CD14-positive monocyte (primary cell): ENCODE measurements at regions not wholly inside any gene's neighbourhood (a gene's known extent, or its start where the extent isn't known, plus 50 kb on each side); places are given as distances from the start of the nearest gene placed in this dataset.

Experiments used
- DNase-seq, 3 donors: peaks; one replicate each; pipeline ENCODE4 v3.0.0-alpha.2; 2011 to 2022
- H2AFZ ChIP-seq: 2 replicates; pipeline ENCODE4 v1.6.0; 2012; ENCODE audit warnings: mild to moderate bottlenecking, low read depth, low read length, inconsistent platforms; ENCODE audit not compliant: insufficient read depth, poor library complexity, severe bottlenecking
- H3K27ac ChIP-seq, 2 donors: 1 replicate in 1 of 2; 2 replicates in 1 of 2; pipeline ENCODE4 v1.5.1; 2012 to 2013; ENCODE audit warnings: low read length in 2 of 2, control low read depth in 1 of 2, inconsistent platforms in 1 of 2, low read depth in 1 of 2, mild to moderate bottlenecking in 1 of 2
- H3K27me3 ChIP-seq, 2 donors: one replicate each; pipeline versions ENCODE4 v1.6.0 to v1.6.1; 2011 to 2013; ENCODE audit warnings: low read length in 2 of 2; ENCODE audit not compliant: control insufficient read depth in 2 of 2, insufficient read depth in 2 of 2
- H3K36me3 ChIP-seq, 2 donors: replicated peaks in 1 of 2; 1 replicate in 1 of 2; 2 replicates in 1 of 2; pipeline versions ENCODE4 v1.5.1 to v1.6.1; 2012 to 2013; ENCODE audit warnings: low read length in 2 of 2, control low read depth in 1 of 2, inconsistent platforms in 1 of 2, mild to moderate bottlenecking in 1 of 2; ENCODE audit not compliant: insufficient read depth in 2 of 2, control insufficient read depth in 1 of 2
- H3K4me1 ChIP-seq, 2 donors: 1 replicate in 1 of 2; 2 replicates in 1 of 2; pipeline versions ENCODE4 v1.5.1 to v1.6.1; 2012 to 2013; ENCODE audit warnings: low read length in 2 of 2, control low read depth in 1 of 2, inconsistent platforms in 1 of 2, mild to moderate bottlenecking in 1 of 2, moderate library complexity in 1 of 2; ENCODE audit not compliant: insufficient read depth in 2 of 2, control insufficient read depth in 1 of 2
- H3K4me2 ChIP-seq: replicated peaks from 2 replicates; pipeline ENCODE3; 2012; ENCODE audit warnings: low read length, moderate library complexity, mild to moderate bottlenecking; ENCODE audit not compliant: poor library complexity, severe bottlenecking; ENCODE audit errors: extremely low read depth
- H3K4me3 ChIP-seq, 3 experiments: fragments of 200-600 bp in 1 of 3; sonication (generic) in 1 of 3; replicated peaks in 1 of 3; 1 replicate in 2 of 3; 2 replicates in 1 of 3; pipeline ENCODE4 v1.5.1; 2011 to 2013; ENCODE audit warnings: low read length in 3 of 3, mild to moderate bottlenecking in 3 of 3, control low read depth in 2 of 3, low read depth in 2 of 3, inconsistent platforms in 1 of 3, moderate library complexity in 1 of 3
- H3K79me2 ChIP-seq: 2 replicates; pipeline ENCODE4 v1.6.0; 2012; ENCODE audit warnings: mild to moderate bottlenecking, control low read depth, inconsistent platforms, low read length, moderate library complexity; ENCODE audit not compliant: insufficient read depth
- H3K9ac ChIP-seq: 2 replicates; pipeline ENCODE4 v1.6.0; 2017; ENCODE audit warnings: low read length, mild to moderate bottlenecking; ENCODE audit not compliant: insufficient read depth, poor library complexity, severe bottlenecking
- H3K9me3 ChIP-seq, 2 donors: replicated peaks in 1 of 2; 1 replicate in 1 of 2; 2 replicates in 1 of 2; pipeline versions ENCODE4 v1.5.1 to v1.6.1; 2012 to 2013; ENCODE audit warnings: low read length in 2 of 2, control low read depth in 1 of 2; ENCODE audit not compliant: control insufficient read depth in 1 of 2, insufficient read depth in 1 of 2
- H4K20me1 ChIP-seq: 2 replicates; pipeline ENCODE4 v1.6.0; 2012; ENCODE audit warnings: mild to moderate bottlenecking, low read length, control low read depth, moderate library complexity; ENCODE audit not compliant: insufficient read depth
- H3K27ac Mint-ChIP-seq, 7 donors: one replicate each; pipeline ENCODE4 v1.8.0; 2020; ENCODE audit warnings: mild to moderate bottlenecking in 7 of 7, mixed read lengths in 7 of 7, moderate library complexity in 6 of 7, inconsistent platforms in 2 of 7
- H3K27me3 Mint-ChIP-seq, 3 donors: one replicate each; pipeline ENCODE4 v1.8.0; 2021 to 2022; ENCODE audit warnings: low read depth in 3 of 3, mild to moderate bottlenecking in 3 of 3, mixed read lengths in 3 of 3, moderate library complexity in 3 of 3, inconsistent platforms in 1 of 3
- H3K36me3 Mint-ChIP-seq, 2 donors: one replicate each; pipeline ENCODE4 v1.8.0; 2020; ENCODE audit warnings: mixed read lengths in 2 of 2, inconsistent platforms in 1 of 2, mild to moderate bottlenecking in 1 of 2
- H3K4me1 Mint-ChIP-seq: one replicate; pipeline ENCODE4 v1.8.0; 2020; ENCODE audit warnings: mild to moderate bottlenecking, mixed read lengths
- H3K4me3 Mint-ChIP-seq, 2 donors: one replicate each; pipeline ENCODE4 v1.8.0; 2020; ENCODE audit warnings: mild to moderate bottlenecking in 2 of 2, mixed read lengths in 2 of 2, moderate library complexity in 1 of 2
- H3K9me3 Mint-ChIP-seq, 7 donors: one replicate each; pipeline ENCODE4 v1.8.0; 2020 to 2022; ENCODE audit warnings: mixed read lengths in 7 of 7, mild to moderate bottlenecking in 6 of 7, moderate library complexity in 6 of 7, inconsistent platforms in 2 of 7
- CTCF ChIP-seq: fragments of 200-600 bp; IDR thresholded peaks from one replicate; pipeline ENCODE4 v1.8.0; 2022; ENCODE audit warnings: antibody characterized with exemption, mild to moderate bottlenecking
- WGBS: methylation state at CpG from one replicate; pipeline ENCODE4 v1.1.5; 2013; ENCODE audit warnings: missing lambda C conversion rate; ENCODE audit not compliant: insufficient coverage; 5-methylcytosine and 5-hydroxymethylcytosine counted together
- intact Hi-C, 2 donors: fragments of 100-400 bp; cut with micrococcal nuclease; formaldehyde crosslinking; loops; one replicate each; pipeline versions ENCODE4 v1.15.0 to v1.15.1; 2023

- TF ChIP-seq CTCF: no peak
- H3K9me3 ChIP-seq: peaks cover 0 to 10% of the 10 kb centered on the region in 2 donors
- H3K4me1 ChIP-seq: no peaks in the 10 kb centered on the region
- no peak overlapping the region for H3K27ac Mint-ChIP-seq
- H3K4me3 ChIP-seq: no peak overlapping the region
- H3K27ac ChIP-seq: no peak overlapping the region
- 87% methylated on average over 2 of the region's 4 CpGs for WGBS
- no peak overlapping the region for H2AFZ ChIP-seq
- peaks cover 0 to 15% (median 4%) of the 10 kb centered on the region in 7 donors for H3K9me3 Mint-ChIP-seq
- H3K4me1 Mint-ChIP-seq: no peaks in the 10 kb centered on the region
- H4K20me1 ChIP-seq: no peaks in the 10 kb centered on the region
- no peaks in the 10 kb centered on the region for H3K27me3 ChIP-seq
- no peak overlapping the region for H3K9ac ChIP-seq
- H3K4me3 Mint-ChIP-seq: no peak overlapping the region
- no peaks in the 10 kb centered on the region for H3K36me3 Mint-ChIP-seq
- no peak for DNase-seq
- peaks cover 0 to 1% (median 0%) of the 10 kb centered on the region in 3 donors for H3K27me3 Mint-ChIP-seq
- H3K36me3 ChIP-seq: no peaks in the 10 kb centered on the region
- no peaks in the 10 kb centered on the region for H3K79me2 ChIP-seq
- intact Hi-C loops: no loop called here
- H3K4me2 ChIP-seq: no peak overlapping the region
These were observed 569.6 kb upstream of the LARGE1 start for GRCh38 chr22:34489861-34490260.

DNA sequence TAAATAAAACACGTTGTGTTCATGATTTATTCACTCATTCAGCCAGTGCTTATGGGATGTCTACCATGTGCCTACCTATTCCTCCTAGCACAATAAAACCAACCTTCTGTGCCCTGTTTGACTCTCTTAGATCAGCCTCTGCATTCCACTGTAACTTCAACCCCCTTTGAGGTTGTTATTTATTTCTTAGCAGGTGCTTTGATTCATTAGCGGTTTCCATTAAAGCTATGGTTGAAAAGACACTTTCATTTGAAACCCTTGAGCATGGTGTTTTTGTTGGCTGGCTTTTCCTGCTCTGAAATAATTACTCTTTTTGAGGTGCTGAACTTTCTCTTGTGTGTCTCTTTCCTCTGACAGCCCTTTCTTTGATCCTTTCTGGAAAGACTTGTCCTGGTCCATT is 570.6 kb upstream of the LARGE1 start:
- H3K4me3 Mint-ChIP-seq: no peak overlapping the region
- intact Hi-C loops: no loop called here

More for the DNA sequence above, 570.6 kb upstream of the LARGE1 start:
- Histone ChIP-seq H3K36me3 (no peaks in the 10 kb centered on the region), H3K9me3 (peaks cover 0 to 10% of the 10 kb centered on the region in 2 donors), H2AFZ (no peak overlapping the region), H3K9ac (no peak overlapping the region), H3K4me1 (no peaks in the 10 kb centered on the region), H3K27ac (no peak overlapping the region), H3K4me3 (no peak overlapping the region), H3K27me3 (no peaks in the 10 kb centered on the region), H3K4me2 (no peak overlapping the region), H4K20me1 (no peaks in the 10 kb centered on the region), H3K79me2 (no peaks in the 10 kb centered on the region)
- H3K9me3 Mint-ChIP-seq: peaks cover 0 to 15% (median 4%) of the 10 kb centered on the region in 7 donors
- H3K4me1 Mint-ChIP-seq: no peaks in the 10 kb centered on the region
- H3K27ac Mint-ChIP-seq: no peak overlapping the region
- no peaks in the 10 kb centered on the region for H3K27me3 Mint-ChIP-seq
- no peak for DNase-seq
- no CpG with 5 or more reads among the region's 2 CpGs for WGBS
- TF ChIP-seq CTCF: no peak
- H3K36me3 Mint-ChIP-seq: no peaks in the 10 kb centered on the region
